ENCODE measurements at regions not wholly inside any gene's neighbourhood (a gene's known extent, or its start where the extent isn't known, plus 50 kb on each side); places are given as distances from the start of the nearest gene placed in this dataset.

DNA sequence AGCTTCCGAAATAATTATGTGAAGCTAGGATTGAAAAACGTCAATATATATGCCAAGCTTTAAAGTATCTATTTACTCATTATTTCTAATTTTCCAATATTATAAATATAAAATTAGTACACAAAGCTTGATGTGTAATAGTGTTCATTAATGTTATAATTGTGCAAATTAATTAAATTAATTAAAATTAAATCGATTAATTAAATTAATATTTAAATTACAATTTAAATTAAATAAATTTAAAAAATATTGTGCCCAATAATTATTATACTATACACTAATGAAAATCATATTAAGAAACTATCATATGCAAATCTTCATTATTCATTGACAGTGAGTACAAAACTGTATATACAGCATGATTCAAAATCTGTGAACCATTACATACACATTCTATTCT lies 409.8 kb downstream of the FAM170A start:
- no peak overlapping the region for H3K4me3 ChIP-seq (ENCODE audit: low read depth, low read length)
- TF ChIP-seq, protein P1, sequence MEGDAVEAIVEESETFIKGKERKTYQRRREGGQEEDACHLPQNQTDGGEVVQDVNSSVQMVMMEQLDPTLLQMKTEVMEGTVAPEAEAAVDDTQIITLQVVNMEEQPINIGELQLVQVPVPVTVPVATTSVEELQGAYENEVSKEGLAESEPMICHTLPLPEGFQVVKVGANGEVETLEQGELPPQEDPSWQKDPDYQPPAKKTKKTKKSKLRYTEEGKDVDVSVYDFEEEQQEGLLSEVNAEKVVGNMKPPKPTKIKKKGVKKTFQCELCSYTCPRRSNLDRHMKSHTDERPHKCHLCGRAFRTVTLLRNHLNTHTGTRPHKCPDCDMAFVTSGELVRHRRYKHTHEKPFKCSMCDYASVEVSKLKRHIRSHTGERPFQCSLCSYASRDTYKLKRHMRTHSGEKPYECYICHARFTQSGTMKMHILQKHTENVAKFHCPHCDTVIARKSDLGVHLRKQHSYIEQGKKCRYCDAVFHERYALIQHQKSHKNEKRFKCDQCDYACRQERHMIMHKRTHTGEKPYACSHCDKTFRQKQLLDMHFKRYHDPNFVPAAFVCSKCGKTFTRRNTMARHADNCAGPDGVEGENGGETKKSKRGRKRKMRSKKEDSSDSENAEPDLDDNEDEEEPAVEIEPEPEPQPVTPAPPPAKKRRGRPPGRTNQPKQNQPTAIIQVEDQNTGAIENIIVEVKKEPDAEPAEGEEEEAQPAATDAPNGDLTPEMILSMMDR (IDR thresholded peaks at IDR 0.05; ENCODE audit: insufficient read depth, low read depth, low read length, missing control alignments): no peak
- DNase-seq (ENCODE audit: low read depth): no peak

DNA sequence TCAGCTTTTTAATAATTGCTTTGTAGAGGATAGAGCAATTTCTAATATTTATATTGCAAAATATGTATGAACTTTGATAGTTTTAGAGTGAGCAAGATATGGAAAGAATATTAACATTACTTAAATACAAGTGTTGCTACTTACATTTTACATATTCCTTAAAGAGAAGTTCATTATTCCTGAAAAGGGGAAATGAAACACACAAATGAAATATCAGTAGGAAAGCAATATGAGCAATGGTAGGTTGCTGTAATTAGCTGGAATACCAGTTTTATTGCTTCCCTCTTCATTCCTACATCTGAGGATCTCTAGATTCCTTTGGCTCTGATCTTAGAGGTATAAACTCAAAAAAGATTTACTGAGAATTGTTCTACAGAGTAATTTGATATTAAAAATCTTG lies 414.1 kb downstream of the FAM170A start:
- TF ChIP-seq, protein P1 (IDR thresholded peaks at IDR 0.05; ENCODE audit: insufficient read depth, low read depth, low read length, missing control alignments): no peak
- DNase-seq (ENCODE audit: low read depth): no peak
- H3K4me3 ChIP-seq (ENCODE audit: low read depth, low read length): no peak overlapping the region

- DNase-seq (ENCODE audit: low read depth): no peak
- H3K4me3 ChIP-seq (ENCODE audit: low read depth, low read length): no peak overlapping the region
- TF ChIP-seq, protein P1 (IDR thresholded peaks at IDR 0.05; ENCODE audit: insufficient read depth, low read depth, low read length, missing control alignments): no peak
Measured at GRCh38 chr5:120052916-120053828, 410.9 kb upstream of the PRR16 start.

DNA sequence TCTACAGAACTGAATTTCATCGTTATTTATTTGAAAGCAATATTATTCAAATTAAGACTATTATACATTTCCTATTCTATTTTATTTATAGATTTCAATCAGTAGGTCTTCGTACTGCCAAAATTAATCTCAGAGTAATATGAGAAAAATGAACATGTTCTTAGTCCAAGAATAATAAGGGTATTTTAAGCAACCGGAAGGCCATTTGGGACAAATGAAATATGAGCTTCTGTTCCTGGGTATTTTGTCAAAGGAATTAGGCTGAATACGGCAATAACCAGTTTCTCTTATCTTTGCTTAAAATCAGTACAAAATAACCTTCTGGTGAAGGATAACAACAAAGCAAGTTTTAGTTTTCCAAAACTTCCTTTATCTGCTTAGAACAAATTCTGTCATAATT lies 410.3 kb upstream of the PRR16 start:
- H3K4me3 ChIP-seq (ENCODE audit: low read depth, low read length): no peak overlapping the region
- no peak for DNase-seq (ENCODE audit: low read depth)
- TF ChIP-seq, protein P1 (IDR thresholded peaks at IDR 0.05; ENCODE audit: insufficient read depth, low read depth, low read length, missing control alignments): no peak

DNA sequence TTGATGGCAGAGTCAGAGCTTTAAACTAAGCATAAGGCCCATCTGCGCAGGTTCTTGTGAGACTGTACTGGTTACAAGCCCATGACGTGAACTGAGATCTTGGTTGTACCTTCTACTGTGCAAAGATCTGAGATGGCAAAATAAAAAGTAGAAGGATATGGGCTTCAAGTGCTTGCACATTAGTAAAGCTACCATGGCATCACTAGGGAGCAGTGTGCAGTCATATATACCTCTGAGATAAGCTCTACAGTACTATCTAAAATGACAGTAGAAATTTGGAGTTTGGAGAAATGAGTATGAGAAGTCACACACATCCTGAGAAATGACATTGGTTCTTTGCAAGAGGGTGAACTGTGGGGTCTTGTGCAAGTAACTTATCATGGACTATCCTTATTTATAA lies 408.2 kb upstream of the PRR16 start:
- H3K4me3 ChIP-seq (ENCODE audit: low read depth, low read length): no peak overlapping the region
- peak; percentile 5 for DNase-seq (ENCODE audit: low read depth)
- TF ChIP-seq, protein P1 (IDR thresholded peaks at IDR 0.05; ENCODE audit: insufficient read depth, low read depth, low read length, missing control alignments): no peak

DNA sequence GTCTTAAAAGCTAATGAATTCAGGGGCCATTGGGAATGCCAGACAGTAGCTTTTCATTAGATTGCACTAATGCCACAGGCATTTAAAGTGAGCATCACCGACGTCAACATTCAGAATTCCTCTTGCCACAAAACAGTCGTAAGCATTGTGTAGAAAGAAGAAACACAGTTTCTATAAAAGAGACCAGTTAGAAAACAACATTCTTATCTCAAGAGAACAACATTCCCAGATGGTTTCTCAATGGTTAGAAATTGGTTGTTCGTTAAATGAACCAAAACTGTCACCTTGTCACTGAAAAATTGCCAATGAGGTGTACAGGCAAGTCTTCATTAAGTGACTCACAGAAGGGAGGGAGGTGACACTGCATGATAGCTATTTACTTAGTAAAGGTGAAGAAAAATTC lies 401.6 kb upstream of the PRR16 start:
- DNase-seq (ENCODE audit: low read depth): no peak
- TF ChIP-seq, protein P1 (IDR thresholded peaks at IDR 0.05; ENCODE audit: insufficient read depth, low read depth, low read length, missing control alignments): no peak
- H3K4me3 ChIP-seq (ENCODE audit: low read depth, low read length): no peak overlapping the region
